Neural progenitor cell (in vitro differentiated cells): ENCODE measurements at regions not wholly inside any gene's neighbourhood (a gene's known extent, or its start where the extent isn't known, plus 50 kb on each side); places are given as distances from the start of the nearest gene placed in this dataset.

Experiments used
- CTCF ChIP-seq: fragments of 200-600 bp; sonication (generic); IDR thresholded peaks from 2 replicates; pipeline ENCODE4 v1.5.1; 2017; ENCODE audit warnings: antibody characterized with exemption, mild to moderate bottlenecking
- EZH2 ChIP-seq: fragments of 200-600 bp; sonication (generic); IDR thresholded peaks from 2 replicates; pipeline ENCODE4 v1.6.1; 2017; ENCODE audit warnings: antibody characterized with exemption, mild to moderate bottlenecking, moderate library complexity

- TF ChIP-seq EZH2 (no peak), CTCF (no peak)
Observed at GRCh38 chr16:6377956-6378355, 954.7 kb upstream of the RBFOX1 start.
